SK-N-SH (cell line): ENCODE measurements at regions not wholly inside any gene's neighbourhood (a gene's known extent, or its start where the extent isn't known, plus 50 kb on each side); places are given as distances from the start of the nearest gene placed in this dataset.

Experiments
- CTCF ChIA-PET: fragments of 300-600, 350-600 bp; formaldehyde crosslinking; extraction: SDS; loops from one replicate; lab custom pipeline; 2021; lab: Yijun Ruan, JAX
- POLR2A ChIA-PET: fragments of 350-600 bp; sonication (Branson Sonifier 250); formaldehyde crosslinking; extraction: SDS; loops from one replicate; lab custom pipeline; 2020; ENCODE audit warnings: antibody characterized with exemption, inconsistent platforms; lab: Yijun Ruan, JAX
- DNase-seq: peaks from one replicate; pipeline ENCODE4 v3.0.0; 2012
- H2AFZ ChIP-seq: fragments of 200-600 bp; sonication (generic); 2 replicates; pipeline ENCODE4 v1.8.1; 2016; ENCODE audit warnings: antibody characterized with exemption, mild to moderate bottlenecking, low read depth
- H3F3A ChIP-seq: fragments of 200-600 bp; sonication (generic); replicated peaks from 2 replicates; pipeline ENCODE3; 2016; ENCODE audit warnings: antibody characterized with exemption, mild to moderate bottlenecking; ENCODE audit not compliant: insufficient read depth
- H3K27ac ChIP-seq, 2 experiments: fragments of 200-500 bp in 1 of 2; fragments of 200-600 bp in 1 of 2; sonication (Bioruptor generic) in 1 of 2; sonication (generic), shearing (Covaris generic) in 1 of 2; 2 replicates each; pipeline versions ENCODE4 v1.5.1 to v1.6.1; 2014 to 2016; ENCODE audit warnings: low read depth in 2 of 2, inconsistent platforms in 1 of 2, low read length in 1 of 2, mild to moderate bottlenecking in 1 of 2, mixed read lengths in 1 of 2
- H3K27me3 ChIP-seq: fragments of 200-600 bp; sonication (generic), shearing (Covaris generic); 2 replicates; pipeline ENCODE4 v1.6.1; 2016; ENCODE audit warnings: mixed run types; ENCODE audit not compliant: insufficient read depth
- H3K36me3 ChIP-seq, 2 experiments: fragments of 200-500 bp in 1 of 2; fragments of 200-600 bp in 1 of 2; sonication (Bioruptor generic) in 1 of 2; sonication (generic) in 1 of 2; replicated peaks in 1 of 2; 2 replicates each; pipeline versions ENCODE3 to v1.5.1; 2014 to 2016; ENCODE audit warnings: low read length in 1 of 2, mild to moderate bottlenecking in 1 of 2; ENCODE audit not compliant: insufficient read depth in 2 of 2, control insufficient read depth in 1 of 2
- H3K4me1 ChIP-seq, 2 experiments: fragments of 200-500 bp in 1 of 2; fragments of 200-600 bp in 1 of 2; sonication (Bioruptor generic) in 1 of 2; sonication (generic), shearing (Covaris generic) in 1 of 2; 2 replicates each; pipeline versions ENCODE4 v1.5.1 to v1.6.1; 2014 to 2016; ENCODE audit warnings: low read depth in 1 of 2, low read length in 1 of 2, mixed run types in 1 of 2; ENCODE audit not compliant: insufficient read depth in 2 of 2, control insufficient read depth in 1 of 2
- H3K4me2 ChIP-seq: fragments of 200-600 bp; sonication (generic), shearing (Covaris generic); 2 replicates; pipeline ENCODE4 v1.6.1; 2017; ENCODE audit warnings: mixed run types
- H3K4me3 ChIP-seq, 2 experiments: fragments of 200-500 bp in 1 of 2; fragments of 200-600 bp in 1 of 2; sonication (Bioruptor generic) in 1 of 2; sonication (generic), shearing (Covaris generic) in 1 of 2; 2 replicates each; pipeline versions ENCODE4 v1.5.1 to v1.8.1; 2014 to 2016; ENCODE audit warnings: low read depth in 2 of 2, inconsistent platforms in 1 of 2, low read length in 1 of 2, mild to moderate bottlenecking in 1 of 2, mixed read lengths in 1 of 2, moderate library complexity in 1 of 2
- H3K79me2 ChIP-seq: fragments of 200-600 bp; sonication (generic); 2 replicates; pipeline ENCODE4 v1.8.1; 2017; ENCODE audit warnings: mild to moderate bottlenecking; ENCODE audit not compliant: insufficient read depth
- H3K9ac ChIP-seq: fragments of 200-600 bp; sonication (generic); 2 replicates; pipeline ENCODE4 v1.6.1; 2017; ENCODE audit warnings: mixed run types
- H3K9me2 ChIP-seq: fragments of 200-600 bp; sonication (generic); 2 replicates; pipeline ENCODE4 v1.6.1; 2017; ENCODE audit warnings: mixed run types
- H3K9me3 ChIP-seq: fragments of 200-600 bp; sonication (generic); 2 replicates; pipeline ENCODE4 v1.6.1; 2017; ENCODE audit warnings: mixed run types, mild to moderate bottlenecking, moderate library complexity
- H4K20me1 ChIP-seq: fragments of 200-600 bp; sonication (generic); 2 replicates; pipeline ENCODE4 v1.6.1; 2017; ENCODE audit warnings: mild to moderate bottlenecking, mixed run types; ENCODE audit not compliant: insufficient read depth
- CHD2 ChIP-seq: fragments of 150-350 bp; IDR thresholded peaks from 2 replicates; pipeline ENCODE4 v1.6.1; 2018; ENCODE audit warnings: low read length; ENCODE audit not compliant: partially characterized antibody
- EP300 ChIP-seq, 2 experiments: IDR thresholded peaks; 2 replicates each; pipeline versions ENCODE4 v1.4.0 to v1.6.1; 2012; ENCODE audit warnings: borderline replicate concordance in 1 of 2, low read depth in 1 of 2, low read length in 1 of 2
- FOSL2 ChIP-seq: IDR thresholded peaks from 2 replicates; pipeline ENCODE4 v1.4.0; 2012; ENCODE audit warnings: low read depth, mild to moderate bottlenecking, moderate library complexity, borderline replicate concordance
- FOXM1 ChIP-seq: IDR thresholded peaks from 2 replicates; pipeline ENCODE4 v1.4.0; 2012; ENCODE audit warnings: low read depth, mild to moderate bottlenecking
- GABPA ChIP-seq: IDR thresholded peaks from 2 replicates; pipeline ENCODE4 v1.4.0; 2012; ENCODE audit warnings: low read depth, mild to moderate bottlenecking
- JUND ChIP-seq: IDR thresholded peaks from 2 replicates; pipeline ENCODE4 v1.4.0; 2012
- MAX ChIP-seq: IDR thresholded peaks from 2 replicates; pipeline ENCODE4 v1.4.0; 2012; ENCODE audit warnings: low read depth
- MEF2A ChIP-seq: IDR thresholded peaks from 2 replicates; pipeline ENCODE4 v1.4.0; 2012; ENCODE audit warnings: low read depth, borderline replicate concordance
- MXI1 ChIP-seq: IDR thresholded peaks from 2 replicates; pipeline ENCODE4 v1.6.1; 2012; ENCODE audit warnings: mild to moderate bottlenecking, low read depth, low read length, improper control_type of control experiment
- NRF1 ChIP-seq: IDR thresholded peaks from 2 replicates; pipeline ENCODE4 v1.6.1; 2012; ENCODE audit warnings: low read depth, mild to moderate bottlenecking, low read length
- POLR2AphosphoS5 ChIP-seq: IDR thresholded peaks from 2 replicates; pipeline ENCODE4 v1.6.1; 2012; ENCODE audit warnings: low read depth, low read length
- RAD21 ChIP-seq: IDR thresholded peaks from 2 replicates; pipeline ENCODE4 v1.6.1; 2012; ENCODE audit warnings: mild to moderate bottlenecking, low read length
- RCOR1 ChIP-seq: fragments of 150-350 bp; IDR thresholded peaks from 2 replicates; pipeline ENCODE4 v1.6.1; 2017; ENCODE audit warnings: antibody characterized with exemption, low read length
- RXRA ChIP-seq: IDR thresholded peaks from 2 replicates; pipeline ENCODE4 v1.4.0; 2012; ENCODE audit warnings: low read depth, mild to moderate bottlenecking, borderline replicate concordance
- SIN3A ChIP-seq: IDR thresholded peaks from 2 replicates; pipeline ENCODE4 v1.6.1; 2012; ENCODE audit warnings: low read depth, mild to moderate bottlenecking, low read length, moderate library complexity, borderline replicate concordance
- TAF1 ChIP-seq: IDR thresholded peaks from 2 replicates; pipeline ENCODE4 v1.6.1; 2012; ENCODE audit warnings: low read depth, mild to moderate bottlenecking, low read length, moderate library complexity, borderline replicate concordance
- TCF12 ChIP-seq: IDR thresholded peaks from 2 replicates; pipeline ENCODE4 v1.4.0; 2012
- TEAD4 ChIP-seq: IDR thresholded peaks from 2 replicates; pipeline ENCODE4 v1.4.0; 2012; ENCODE audit warnings: mild to moderate bottlenecking, borderline replicate concordance; ENCODE audit not compliant: insufficient read depth
- USF2 ChIP-seq: fragments of 150-350 bp; IDR thresholded peaks from 2 replicates; pipeline ENCODE4 v1.6.1; 2017; ENCODE audit warnings: antibody characterized with exemption, low read length, low read depth, borderline replicate concordance
- YY1 ChIP-seq: IDR thresholded peaks from 2 replicates; pipeline ENCODE4 v1.4.0; 2012; ENCODE audit warnings: low read depth, mild to moderate bottlenecking
- WGBS: methylation state at CpG from one replicate; pipeline ENCODE4 v1.1.6; 2017; ENCODE audit warnings: low lambda C conversion rate; 5-methylcytosine and 5-hydroxymethylcytosine counted together

GRCh38 chr11:41955635-41956400, 496.4 kb upstream of the LRRC4C start:
- H3K4me3 ChIP-seq, result no peak overlapping the region
- H3F3A ChIP-seq, result no peaks in the 10 kb centered on the region
- no peaks in the 10 kb centered on the region for H3K9me3 ChIP-seq
- H3K27ac ChIP-seq, result no peak overlapping the region
- no peak for DNase-seq
- H2AFZ ChIP-seq, result no peak overlapping the region
- H3K79me2 ChIP-seq, result no peaks in the 10 kb centered on the region
- TF ChIP-seq TEAD4 (no peak), MAX (no peak), JUND (no peak), TAF1 (no peak), FOXM1 (no peak), FOSL2 (no peak), SIN3A (no peak), MEF2A (no peak), RXRA (no peak), USF2 (no peak), NRF1 (no peak), CHD2 (no peak), RAD21 (no peak), YY1 (no peak), MXI1 (no peak), POLR2AphosphoS5 (no peak), TCF12 (no peak), EP300 (IDR thresholded peaks at IDR 0.05; ENCODE audit: borderline replicate concordance in 1 of 2, low read depth in 1 of 2, low read length in 1 of 2) (no peak), GABPA (no peak), RCOR1 (no peak)
- no peaks in the 10 kb centered on the region for H4K20me1 ChIP-seq
- H3K27me3 ChIP-seq, result no peaks in the 10 kb centered on the region
- H3K9me2 ChIP-seq, result no peaks in the 10 kb centered on the region
- ChIA-PET POLR2A (no interaction called here), CTCF (interaction anchor here (0.9 kb wide), 1 partner anchor 62 kb away, joined by 3 read pairs; no protein-coding TSS in a partner anchor)
- no peaks in the 10 kb centered on the region for H3K36me3 ChIP-seq
- H3K4me1 ChIP-seq, result no peaks in the 10 kb centered on the region
- H3K4me2 ChIP-seq, result no peak overlapping the region
- 32% methylated on average over 10 of the region's 10 CpGs for WGBS
- no peak overlapping the region for H3K9ac ChIP-seq
